Body of pancreas (tissue), 4 donors: ENCODE measurements at regions not wholly inside any gene's neighbourhood (a gene's known extent, or its start where the extent isn't known, plus 50 kb on each side); places are given as distances from the start of the nearest gene placed in this dataset.

Experiments used
- ATAC-seq: fragments of 150-250 bp; one replicate; pipeline ENCODE4 v1.9.1; 2016
- DNase-seq, 4 donors: peaks; one replicate each; pipeline ENCODE4 v3.0.0-alpha.2; 2019
- H3K27ac ChIP-seq, 4 donors: fragments of 200-600 bp; sonication (generic); 1 replicate in 3 of 4; 2 replicates in 1 of 4; pipeline versions ENCODE4 v1.5.1 to v1.6.1; 2016 to 2019; ENCODE audit warnings: mild to moderate bottlenecking in 1 of 4, mixed read lengths in 1 of 4, moderate library complexity in 1 of 4
- H3K27me3 ChIP-seq, 2 donors: fragments of 200-600 bp; sonication (generic); one replicate each; pipeline ENCODE4 v1.6.0; 2016; ENCODE audit warnings: mild to moderate bottlenecking in 1 of 2
- H3K36me3 ChIP-seq, 2 donors: fragments of 200-600 bp; sonication (generic); replicated peaks in 1 of 2; 2 replicates each; pipeline ENCODE4 v1.5.1; 2016; ENCODE audit warnings: low read depth in 2 of 2; ENCODE audit not compliant: insufficient read depth in 1 of 2
- H3K4me1 ChIP-seq: fragments of 200-600 bp; sonication (generic); one replicate; pipeline ENCODE4 v1.6.0; 2016
- H3K4me3 ChIP-seq, 2 donors: fragments of 200-600 bp; sonication (generic); 1 replicate in 1 of 2; 2 replicates in 1 of 2; pipeline ENCODE4 v1.5.1; 2016 to 2019
- H3K9me3 ChIP-seq, 3 donors: fragments of 200-600 bp; sonication (generic); 1 replicate in 2 of 3; 2 replicates in 1 of 3; pipeline ENCODE4 v1.5.1; 2016
- CTCF ChIP-seq, 7 experiments: fragments of 450-650 bp in 4 of 7; fragments of 200-600 bp in 3 of 7; sonication (generic) in 3 of 7; IDR thresholded peaks; one replicate each; pipeline ENCODE4 v1.5.1; 2016 to 2019; ENCODE audit warnings: antibody characterized with exemption in 7 of 7
- POLR2A ChIP-seq, 3 donors: fragments of 450-650 bp; IDR thresholded peaks; one replicate each; pipeline ENCODE4 v1.6.1; 2016; ENCODE audit warnings: antibody characterized with exemption in 3 of 3, mild to moderate bottlenecking in 2 of 3
- WGBS, 2 donors: methylation state at CpG; one replicate each; pipeline ENCODE4 v1.1.5; 2017; 5-methylcytosine and 5-hydroxymethylcytosine counted together
- intact Hi-C: fragments of 100-400 bp; cut with DNase I; formaldehyde crosslinking; loops from one replicate; pipeline ENCODE4 v1.15.1; 2023

DNA sequence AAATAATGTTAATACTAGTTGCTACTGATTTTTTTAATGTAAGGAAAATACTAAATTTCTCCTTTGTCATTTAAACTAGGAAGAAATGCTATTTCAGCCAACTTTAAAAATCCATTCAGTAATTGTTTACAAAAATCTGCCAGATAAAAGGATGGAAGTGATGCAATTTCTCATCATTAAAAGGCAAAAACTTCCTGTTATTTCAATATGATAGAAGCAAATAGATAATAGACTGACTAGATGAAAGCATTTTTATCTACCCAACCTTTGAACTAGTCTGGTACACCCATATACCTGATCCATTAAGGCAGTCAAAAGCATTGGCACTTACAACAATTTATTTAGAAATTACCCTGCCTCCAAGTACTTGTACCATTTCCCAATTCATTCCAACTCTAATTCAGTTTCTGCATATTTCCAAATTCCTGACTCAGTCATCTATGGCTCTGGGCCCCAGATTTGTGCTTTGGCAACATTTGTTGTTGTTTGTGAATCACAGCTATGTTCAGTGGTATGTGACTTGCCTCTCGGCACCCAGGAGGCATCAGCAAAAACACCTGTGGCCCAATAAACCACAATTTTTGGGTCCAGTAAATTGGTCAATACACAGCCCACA lies 482.6 kb upstream of the SEMA3A start:
- peak in 2 of 4 donors; percentile 7 to 14 for DNase-seq
- intact Hi-C loops = no loop called here
- Histone ChIP-seq H3K9me3 (no peaks in the 10 kb centered on the region), H3K4me1 (no peaks in the 10 kb centered on the region), H3K4me3 (no peak overlapping the region), H3K27ac (no peak overlapping the region), H3K36me3 (no peaks in the 10 kb centered on the region), H3K27me3 (no peaks in the 10 kb centered on the region)
- peak; percentile 18 for ATAC-seq
- no peak for TF ChIP-seq CTCF (IDR thresholded peaks at IDR 0.05)
- TF ChIP-seq POLR2A (IDR thresholded peaks at IDR 0.05) = no peak
- 67% methylated on average over 1 of the region's 1 CpG for WGBS, 2 donors

GRCh38 chr7:84675633-84676034 lies 481.0 kb upstream of the SEMA3A start:
- Histone ChIP-seq H3K27ac (no peak overlapping the region), H3K4me3 (no peak overlapping the region), H3K27me3 (no peaks in the 10 kb centered on the region), H3K36me3 (no peaks in the 10 kb centered on the region), H3K4me1 (no peaks in the 10 kb centered on the region), H3K9me3 (no peaks in the 10 kb centered on the region)
- 46 to 51% methylated on average over 4 of the region's 4 CpGs for WGBS, 2 donors
- intact Hi-C loops = no loop called here
- DNase-seq (no peak), ATAC-seq (no peak)
- TF ChIP-seq POLR2A (IDR thresholded peaks at IDR 0.05) (no peak), CTCF (IDR thresholded peaks at IDR 0.05) (no peak)

GRCh38 chr7:84674236-84674913 lies 479.8 kb upstream of the SEMA3A start:
- ATAC-seq (no peak), DNase-seq (no peak)
- Histone ChIP-seq H3K9me3 (no peaks in the 10 kb centered on the region), H3K4me3 (no peak overlapping the region), H3K4me1 (no peaks in the 10 kb centered on the region), H3K27me3 (no peaks in the 10 kb centered on the region), H3K36me3 (no peaks in the 10 kb centered on the region), H3K27ac (no peak overlapping the region)
- intact Hi-C loops = no loop called here
- 41 to 50% methylated on average over 2 of the region's 2 CpGs for WGBS, 2 donors
- no peak for TF ChIP-seq POLR2A (IDR thresholded peaks at IDR 0.05)
- TF ChIP-seq CTCF (IDR thresholded peaks at IDR 0.05) = no peak

DNA sequence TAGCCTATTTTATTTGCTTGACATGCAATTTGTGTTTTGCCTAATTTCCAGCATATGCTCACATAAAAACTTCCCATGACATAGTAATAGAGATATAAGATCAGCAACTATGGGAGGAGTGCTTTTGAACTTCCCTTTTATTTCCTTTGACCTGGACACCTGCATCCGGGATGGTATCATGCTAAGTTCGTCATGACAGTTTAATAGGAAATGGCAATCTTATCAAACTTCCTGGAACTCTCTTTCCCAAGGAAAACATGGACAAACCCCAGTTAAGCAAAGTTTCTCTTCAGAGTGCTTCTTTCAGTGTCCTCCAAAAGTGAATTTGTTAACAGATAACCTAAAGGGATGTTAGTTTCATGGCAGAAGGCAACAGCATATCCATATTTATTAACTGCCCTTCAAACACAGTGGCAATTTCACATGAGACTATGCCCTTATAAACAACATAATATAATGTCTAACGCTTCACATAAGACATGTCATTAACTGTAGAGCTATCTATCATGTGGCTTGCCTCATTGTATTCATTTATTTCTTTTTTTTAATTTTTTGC lies 474.7 kb upstream of the SEMA3A start:
- intact Hi-C loops = no loop called here
- Histone ChIP-seq H3K9me3 (no peaks in the 10 kb centered on the region), H3K27me3 (no peaks in the 10 kb centered on the region), H3K27ac (no peak overlapping the region), H3K4me3 (no peak overlapping the region), H3K4me1 (no peaks in the 10 kb centered on the region), H3K36me3 (no peaks in the 10 kb centered on the region)
- ATAC-seq (no peak), DNase-seq (no peak)
- WGBS, 2 donors = 42 to 48% methylated on average over 3 of the region's 3 CpGs
- TF ChIP-seq CTCF (IDR thresholded peaks at IDR 0.05) (no peak), POLR2A (IDR thresholded peaks at IDR 0.05) (no peak)
